ENCODE measurements at regions not wholly inside any gene's neighbourhood (a gene's known extent, or its start where the extent isn't known, plus 50 kb on each side); places are given as distances from the start of the nearest gene placed in this dataset.
"Not testable (repeated sequence)": the region's sequence is repeated elsewhere in the genome, so short reads cannot be mapped to it uniquely, and the experiment has no call there.

GRCh38 chr6:118719351-118720124 lies 68.1 kb upstream of the CEP85L start:
- no peak for DNase-seq

- DNase-seq: no peak
Observed at GRCh38 chr6:118718903-118719302, 67.5 kb upstream of the CEP85L start.

- DNase-seq: no peak
Observed at GRCh38 chr6:118718297-118718696, 66.9 kb upstream of the CEP85L start.

GRCh38 chr6:118717106-118717505 lies 65.7 kb upstream of the CEP85L start:
- no peak for DNase-seq

GRCh38 chr6:118715907-118716306 lies 64.5 kb upstream of the CEP85L start:
- DNase-seq: not testable (repeated sequence)

GRCh38 chr6:118715376-118715775 lies 64.0 kb upstream of the CEP85L start:
- DNase-seq: no peak

- no peak for DNase-seq
Observed at GRCh38 chr6:118714756-118715155, 63.4 kb upstream of the CEP85L start.

- no peak for DNase-seq
Observed at GRCh38 chr6:118712969-118713368, 61.6 kb upstream of the CEP85L start.

- DNase-seq: no peak
Observed at GRCh38 chr6:118710616-118711015, 59.2 kb upstream of the CEP85L start.

GRCh38 chr6:118709859-118710350 lies 58.5 kb upstream of the CEP85L start:
- DNase-seq: no peak

- DNase-seq: no peak
Observed at GRCh38 chr6:118708744-118709143, 57.4 kb upstream of the CEP85L start.

GRCh38 chr6:118708055-118708454 lies 56.7 kb upstream of the CEP85L start:
- DNase-seq: no peak

- no peak for DNase-seq
Observed at GRCh38 chr6:118706702-118707101, 55.3 kb upstream of the CEP85L start.

- no peak for DNase-seq
Observed at GRCh38 chr6:118705544-118706491, 54.4 kb upstream of the CEP85L start.

GRCh38 chr6:118704915-118705314 lies 53.5 kb upstream of the CEP85L start:
- DNase-seq: no peak

GRCh38 chr6:118701260-118701659 lies 49.9 kb upstream of the CEP85L start:
- not testable (repeated sequence) for DNase-seq

Data from right lung (tissue), 2 donors.